H1 (cell line): ENCODE measurements at regions not wholly inside any gene's neighbourhood (a gene's known extent, or its start where the extent isn't known, plus 50 kb on each side); places are given as distances from the start of the nearest gene placed in this dataset.

ENCODE experiments used
- CTCF ChIA-PET: fragments of 300-600 bp; sonication (Branson Sonifier 250); formaldehyde crosslinking; loops from one replicate; lab custom pipeline; 2021; ENCODE audit not compliant: partially characterized antibody; lab: Charles Lee
- POLR2A ChIA-PET: fragments of 300-600 bp; sonication (Branson Sonifier 250); formaldehyde crosslinking; loops from one replicate; lab custom pipeline; 2021; ENCODE audit warnings: inconsistent platforms; ENCODE audit not compliant: partially characterized antibody; lab: Charles Lee
- DNase-seq, 2 experiments: peaks; one replicate each; pipeline versions ENCODE4 v3.0.0 to v3.0.0-alpha.2; 2010 to 2022; ENCODE audit warnings: low spot score in 2 of 2, low read depth in 1 of 2, mixed read lengths in 1 of 2
- FAIRE-seq: peaks from 2 replicates; lab custom pipeline; 2011; peaks lifted over from hg19 to GRCh38; lab: Jason Lieb, UNC
- H2AFZ ChIP-seq: 2 replicates; pipeline ENCODE4 v1.8.1; 2012; ENCODE audit warnings: low read length, inconsistent platforms
- H2AK5ac ChIP-seq: 2 replicates; pipeline ENCODE4 v1.6.1; 2013; ENCODE audit warnings: low read depth, low read length
- H2BK120ac ChIP-seq: replicated peaks from 2 replicates; pipeline ENCODE3; 2013; ENCODE audit warnings: low read depth, low read length, inconsistent platforms
- H2BK12ac ChIP-seq: 2 replicates; pipeline ENCODE4 v1.6.1; 2013; ENCODE audit warnings: low read depth, low read length
- H2BK15ac ChIP-seq: 2 replicates; pipeline ENCODE4 v1.6.1; 2013; ENCODE audit warnings: low read length
- H2BK20ac ChIP-seq: 2 replicates; pipeline ENCODE4 v1.6.1; 2013; ENCODE audit warnings: low read length
- H2BK5ac ChIP-seq: 2 replicates; pipeline ENCODE4 v1.6.1; 2013; ENCODE audit warnings: low read depth, low read length
- H3K14ac ChIP-seq: 2 replicates; pipeline ENCODE4 v1.6.1; 2013; ENCODE audit warnings: inconsistent platforms; ENCODE audit not compliant: insufficient read length
- H3K18ac ChIP-seq: 2 replicates; pipeline ENCODE4 v1.6.1; 2013; ENCODE audit warnings: low read length; ENCODE audit errors: extremely low read depth
- H3K23ac ChIP-seq: 2 replicates; pipeline ENCODE4 v1.6.1; 2013; ENCODE audit warnings: inconsistent platforms; ENCODE audit not compliant: insufficient read length
- H3K23me2 ChIP-seq: 2 replicates; pipeline ENCODE4 v1.6.1; 2013; ENCODE audit warnings: low read depth, low read length
- H3K27ac ChIP-seq: 2 replicates; pipeline ENCODE4 v1.6.1; 2011; ENCODE audit warnings: low read depth, low read length, inconsistent platforms
- H3K27me3 ChIP-seq, 4 experiments: replicated peaks in 1 of 4; 1 replicate in 1 of 4; 2 replicates in 3 of 4; pipeline versions ENCODE4 v1.6.1 to v1.8.1; 2011 to 2013; ENCODE audit warnings: low read length in 3 of 4, mild to moderate bottlenecking in 3 of 4, inconsistent platforms in 2 of 4, mixed read lengths in 2 of 4, moderate library complexity in 1 of 4; ENCODE audit not compliant: control insufficient read depth in 3 of 4, insufficient read depth in 3 of 4; ENCODE audit errors: extremely low read depth in 1 of 4
- H3K36me3 ChIP-seq, 4 experiments: 2 replicates each; pipeline versions ENCODE4 v1.6.1 to v1.8.1; 2011 to 2013; ENCODE audit warnings: mild to moderate bottlenecking in 4 of 4, low read length in 3 of 4, moderate library complexity in 2 of 4, control low read depth in 1 of 4, inconsistent platforms in 1 of 4; ENCODE audit not compliant: insufficient read depth in 4 of 4, control insufficient read depth in 2 of 4
- H3K4ac ChIP-seq: replicated peaks from 2 replicates; pipeline ENCODE3; 2013; ENCODE audit warnings: low read length, low read depth, mixed read lengths, inconsistent platforms; ENCODE audit not compliant: insufficient read length
- H3K4me1 ChIP-seq, 4 experiments: replicated peaks in 1 of 4; 1 replicate in 1 of 4; 2 replicates in 3 of 4; pipeline versions ENCODE4 v1.6.1 to v1.8.1; 2011 to 2013; ENCODE audit warnings: low read length in 3 of 4, inconsistent platforms in 2 of 4, mixed read lengths in 1 of 4; ENCODE audit not compliant: insufficient read depth in 4 of 4, control insufficient read depth in 3 of 4
- H3K4me2 ChIP-seq, 2 experiments: 2 replicates each; pipeline versions ENCODE4 v1.6.1 to v1.8.1; 2011 to 2013; ENCODE audit warnings: low read depth in 2 of 2, low read length in 2 of 2, control low read depth in 1 of 2, inconsistent platforms in 1 of 2, mild to moderate bottlenecking in 1 of 2; ENCODE audit not compliant: insufficient read depth in 1 of 2
- H3K4me3 ChIP-seq, 4 experiments: fragments of 200-600, 300-600 bp in 1 of 4; sonication (generic), shearing (Covaris generic), sonication (Bioruptor Twin) in 1 of 4; 2 replicates each; pipeline versions ENCODE4 v1.5.1 to v1.8.1; 2011 to 2016; ENCODE audit warnings: low read length in 4 of 4, low read depth in 3 of 4, control low read depth in 2 of 4, inconsistent platforms in 2 of 4, mild to moderate bottlenecking in 2 of 4, mixed read lengths in 1 of 4, moderate library complexity in 1 of 4; ENCODE audit not compliant: insufficient read depth in 2 of 4; ENCODE audit errors: extremely low read depth in 1 of 4
- H3K56ac ChIP-seq: replicated peaks from 2 replicates; pipeline ENCODE3; 2013; ENCODE audit warnings: low read depth, mild to moderate bottlenecking, mixed read lengths, low read length, inconsistent platforms; ENCODE audit not compliant: insufficient read length
- H3K79me1 ChIP-seq: 2 replicates; pipeline ENCODE4 v1.6.1; 2013; ENCODE audit warnings: low read depth, low read length, control low read depth
- H3K79me2 ChIP-seq, 2 experiments: 2 replicates each; pipeline versions ENCODE4 v1.6.1 to v1.8.1; 2012 to 2013; ENCODE audit warnings: low read length in 2 of 2, mild to moderate bottlenecking in 2 of 2, inconsistent platforms in 1 of 2; ENCODE audit not compliant: insufficient read depth in 2 of 2, control insufficient read depth in 1 of 2
- H3K9ac ChIP-seq, 4 experiments: replicated peaks in 1 of 4; 1 replicate in 1 of 4; 2 replicates in 3 of 4; pipeline versions ENCODE4 v1.6.1 to v1.8.1; 2011 to 2013; ENCODE audit warnings: low read depth in 3 of 4, low read length in 3 of 4, control low read depth in 2 of 4, mild to moderate bottlenecking in 2 of 4, moderate library complexity in 2 of 4, inconsistent platforms in 1 of 4; ENCODE audit errors: extremely low read depth in 1 of 4
- H3K9me3 ChIP-seq, 2 experiments: 2 replicates each; pipeline versions ENCODE4 v1.6.1 to v1.8.1; 2012 to 2013; ENCODE audit warnings: mild to moderate bottlenecking in 2 of 2, moderate library complexity in 2 of 2, control low read depth in 1 of 2, inconsistent platforms in 1 of 2, low read depth in 1 of 2, low read length in 1 of 2, mixed read lengths in 1 of 2; ENCODE audit not compliant: insufficient read depth in 2 of 2
- H4K20me1 ChIP-seq, 2 experiments: replicated peaks in 1 of 2; 2 replicates each; pipeline versions ENCODE3 to v1.8.1; 2011 to 2013; ENCODE audit warnings: inconsistent platforms in 2 of 2, low read length in 2 of 2, mild to moderate bottlenecking in 1 of 2; ENCODE audit not compliant: insufficient read depth in 2 of 2, control insufficient read depth in 1 of 2
- H4K5ac ChIP-seq: 2 replicates; pipeline ENCODE4 v1.6.1; 2013; ENCODE audit warnings: low read length, low read depth, mixed read lengths, inconsistent platforms; ENCODE audit not compliant: insufficient read length
- H4K8ac ChIP-seq: 2 replicates; pipeline ENCODE4 v1.8.0; 2013; ENCODE audit warnings: mild to moderate bottlenecking, moderate library complexity, low read length, inconsistent platforms; ENCODE audit not compliant: insufficient read depth; ENCODE audit errors: extremely low read depth
- H4K91ac ChIP-seq: replicated peaks from 2 replicates; pipeline ENCODE3; 2013; ENCODE audit warnings: low read length, mixed read lengths, inconsistent platforms; ENCODE audit not compliant: insufficient read length
- HDAC2 ChIP-seq, 2 experiments: fragments of 300-600 bp in 1 of 2; sonication (generic) in 1 of 2; IDR thresholded peaks; 2 replicates each; pipeline ENCODE4 v1.6.1; 2011 to 2012; ENCODE audit warnings: low read depth in 2 of 2, low read length in 2 of 2, mild to moderate bottlenecking in 2 of 2, moderate library complexity in 2 of 2, borderline replicate concordance in 1 of 2, inconsistent platforms in 1 of 2
- NRF1 ChIP-seq: IDR thresholded peaks from 2 replicates; pipeline ENCODE4 v1.6.1; 2011; ENCODE audit warnings: mild to moderate bottlenecking, low read depth, low read length, improper control_type of control experiment
- RFX5 ChIP-seq: IDR thresholded peaks from 2 replicates; pipeline ENCODE4 v1.6.1; 2011; ENCODE audit warnings: low read depth, low read length, improper control_type of control experiment, borderline replicate concordance
- TAF1 ChIP-seq: IDR thresholded peaks from 2 replicates; pipeline ENCODE4 v1.6.1; 2011; ENCODE audit warnings: mild to moderate bottlenecking, low read depth, low read length
- TEAD4 ChIP-seq: IDR thresholded peaks from 2 replicates; pipeline ENCODE4 v1.6.1; 2012; ENCODE audit warnings: low read depth, low read length, inconsistent platforms, mixed read lengths
- WGBS, 2 experiments: shearing (Covaris generic) in 1 of 2; methylation state at CpG; one replicate each; pipeline versions ENCODE4 v1.1.6 to v1.1.7; 2013 to 2015; ENCODE audit warnings: low lambda C conversion rate in 2 of 2, mixed read lengths in 2 of 2, inconsistent platforms in 1 of 2, low coverage in 1 of 2, missing lambda C conversion rate in 1 of 2; ENCODE audit not compliant: insufficient replicate concordance in 2 of 2, insufficient coverage in 1 of 2, insufficient read length in 1 of 2; ENCODE audit errors: extremely low coverage in 1 of 2, missing lambda C conversion rate in 1 of 2; 5-methylcytosine and 5-hydroxymethylcytosine counted together

DNA sequence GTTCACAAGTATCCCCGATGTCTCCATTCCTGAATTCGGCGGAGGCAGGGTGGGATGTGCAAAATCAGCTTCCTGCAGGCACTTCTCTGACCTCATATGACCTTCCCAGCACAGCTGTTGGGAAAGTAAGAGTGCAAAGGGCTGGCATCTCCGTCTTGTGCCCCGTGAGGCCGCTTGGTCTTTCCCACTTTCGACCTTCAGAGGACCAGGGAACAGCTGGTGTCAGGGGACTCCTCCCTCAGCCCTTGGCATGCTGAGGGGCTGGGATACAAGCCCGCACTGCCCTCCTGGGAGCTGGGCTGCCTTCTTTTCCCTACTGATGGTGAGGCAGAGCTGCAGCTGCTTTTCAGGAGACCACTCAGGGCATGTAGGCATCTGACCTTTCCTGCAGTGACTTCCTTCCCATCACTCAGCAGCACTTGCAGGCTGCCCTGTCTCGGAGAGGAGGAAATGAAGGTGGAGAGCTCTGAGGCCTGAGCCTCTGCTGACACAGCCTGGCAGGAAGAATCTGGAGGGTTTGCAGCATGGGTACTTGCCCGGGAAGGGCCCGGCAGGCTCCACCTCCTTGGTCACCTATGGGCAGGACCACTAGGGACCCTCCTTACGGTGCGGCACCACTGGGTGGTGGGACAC, 277.2 kb upstream of the HS6ST1 start:
- ChIA-PET CTCF (interaction anchor here (1.2 to 2.2 kb wide), 4 partner anchors 32 to 168 kb away, joined by 3 to 5 read pairs (median 4); no protein-coding TSS in a partner anchor), POLR2A (interaction anchor here (1.5 kb wide), 1 partner anchor 273 kb away, joined by 3 read pairs; no protein-coding TSS in a partner anchor)
- no peaks in the 10 kb centered on the region for H3K9me3 ChIP-seq
- TF ChIP-seq TAF1, result no peak
- no peak for TF ChIP-seq HDAC2 (IDR thresholded peaks at IDR 0.05; ENCODE audit: borderline replicate concordance in 1 of 2, low read depth in 2 of 2, low read length in 2 of 2)
- no peak for TF ChIP-seq RFX5
- TF ChIP-seq NRF1, result no peak
- no peak for TF ChIP-seq TEAD4

More for the DNA sequence above, 277.2 kb upstream of the HS6ST1 start:
- no peak for FAIRE-seq
- Histone ChIP-seq H3K27ac (no peak overlapping the region), H2BK5ac (no peak overlapping the region), H3K27me3 (no peaks in the 10 kb centered on the region), H4K20me1 (peaks cover 0 to 6% of the 10 kb centered on the region in 2 experiments), H2AK5ac (no peak overlapping the region), H2BK15ac (no peak overlapping the region), H3K23ac (no peak overlapping the region), H3K4ac (no peak overlapping the region), H3K79me2 (no peaks in the 10 kb centered on the region), H3K14ac (no peak overlapping the region), H2BK120ac (no peak overlapping the region), H3K56ac (no peak overlapping the region), H2BK20ac (no peak overlapping the region), H3K23me2 (peaks cover 9% of the 10 kb centered on the region; the same call in 1 of the 2 replicates), H3K79me1 (no peaks in the 10 kb centered on the region), H3K4me3 (no peak overlapping the region), H2AFZ (0 out of 2 replicates have a peak overlapping the region, but pooled peaks have one; percentile 19), H2BK12ac (no peak overlapping the region), H3K4me1 (no peaks in the 10 kb centered on the region; a peak in 1 of 7 replicates), H3K18ac (no peak overlapping the region), H4K5ac (no peak overlapping the region), H4K91ac (no peak overlapping the region), H3K4me2 (no peak overlapping the region), H4K8ac (no peak overlapping the region; the same call in 1 of the 2 replicates), H3K9ac (no peak overlapping the region), H3K36me3 (no peaks in the 10 kb centered on the region)
- 90% methylated on average over 12 of the region's 13 CpGs; no CpG with 5 or more reads in 1 of the 2 experiments for WGBS, 2 experiments
- DNase-seq, result no peak
